ENCODE measurements at regions not wholly inside any gene's neighbourhood (a gene's known extent, or its start where the extent isn't known, plus 50 kb on each side); places are given as distances from the start of the nearest gene placed in this dataset.
"Not testable (repeated sequence)": the region's sequence is repeated elsewhere in the genome, so short reads cannot be mapped to it uniquely, and the experiment has no call there.

DNA sequence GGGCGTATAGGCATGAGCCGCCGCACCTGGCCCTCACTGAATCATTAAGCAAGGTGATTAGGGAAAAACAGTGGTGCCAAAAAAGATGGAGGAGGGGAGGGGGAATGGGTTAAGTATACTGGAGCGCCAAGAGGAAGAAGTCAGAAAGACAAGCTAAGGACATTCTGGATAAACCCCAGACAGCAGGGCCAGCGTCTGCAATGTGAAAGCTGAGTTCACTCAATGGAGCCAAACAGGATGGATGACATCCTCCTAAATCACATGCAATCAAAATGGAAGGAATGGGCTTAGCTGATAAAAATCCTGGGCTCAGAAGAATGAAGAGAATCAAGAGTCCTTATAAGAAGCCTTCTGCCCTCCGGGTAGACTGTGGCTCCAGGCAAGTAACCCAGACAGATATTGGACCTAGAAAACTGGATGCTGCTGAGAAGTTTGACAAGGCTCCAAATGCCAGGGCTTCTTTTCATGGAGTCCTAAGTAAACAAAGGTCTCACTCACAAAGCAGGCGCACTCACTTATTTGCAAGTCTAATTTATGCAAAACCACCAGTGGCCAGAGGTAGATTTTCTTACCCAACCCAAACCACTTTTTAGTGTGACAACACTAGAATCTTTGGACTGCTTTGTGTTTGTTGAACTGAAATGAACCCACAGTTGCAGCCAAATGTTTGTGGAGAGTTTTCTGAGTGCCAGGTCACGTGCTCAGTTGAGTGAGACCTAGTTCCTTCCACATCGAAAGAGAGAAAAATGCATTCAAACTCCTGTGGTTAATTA, 519.1 kb upstream of the AUTS2 start:
- no peak overlapping the region for H3K27ac ChIP-seq (ENCODE audit: low read length)
- H3K36me3 ChIP-seq (ENCODE audit: control insufficient read depth in 1 of 2, insufficient read depth in 2 of 2, low read length in 2 of 2), result no peaks in the 10 kb centered on the region
- peaks cover 0 to 8% of the 10 kb centered on the region in 2 donors for H3K4me1 ChIP-seq (ENCODE audit: control insufficient read depth in 1 of 2, insufficient read depth in 2 of 2, low read length in 2 of 2)
- H3K9me3 ChIP-seq (ENCODE audit: control insufficient read depth in 1 of 2, low read length in 2 of 2), result peaks cover 0 to 6% of the 10 kb centered on the region in 2 donors
- no peaks in the 10 kb centered on the region for H3K27me3 ChIP-seq (ENCODE audit: low read depth, low read length)
- H3K4me3 ChIP-seq (ENCODE audit: low read depth in 1 of 2, low read length in 2 of 2), result no peak overlapping the region

DNA sequence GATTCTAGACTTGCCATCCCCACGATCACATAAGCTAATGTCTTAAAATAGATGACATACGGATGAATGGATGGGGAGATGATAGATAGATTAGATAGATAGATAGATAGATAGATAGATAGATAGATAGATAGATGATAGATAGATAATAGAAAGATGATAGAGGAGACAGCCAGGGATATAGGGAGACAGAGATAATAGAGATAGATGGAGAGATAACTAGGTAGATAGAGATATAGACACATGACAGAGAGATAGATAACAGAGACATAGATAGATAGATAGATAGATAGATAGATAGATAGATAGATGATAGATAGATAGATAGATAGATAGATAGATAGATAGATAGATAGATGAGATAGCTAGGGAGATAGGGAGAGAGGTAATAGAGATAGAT, 511.0 kb upstream of the AUTS2 start:
- not testable (repeated sequence) for H3K27ac ChIP-seq (ENCODE audit: low read length); H3K27me3 ChIP-seq (ENCODE audit: low read depth, low read length); H3K9me3 ChIP-seq (ENCODE audit: control insufficient read depth in 1 of 2, low read length in 2 of 2); H3K4me3 ChIP-seq (ENCODE audit: low read depth in 1 of 2, low read length in 2 of 2); H3K36me3 ChIP-seq (ENCODE audit: control insufficient read depth in 1 of 2, insufficient read depth in 2 of 2, low read length in 2 of 2); H3K4me1 ChIP-seq (ENCODE audit: control insufficient read depth in 1 of 2, insufficient read depth in 2 of 2, low read length in 2 of 2)

DNA sequence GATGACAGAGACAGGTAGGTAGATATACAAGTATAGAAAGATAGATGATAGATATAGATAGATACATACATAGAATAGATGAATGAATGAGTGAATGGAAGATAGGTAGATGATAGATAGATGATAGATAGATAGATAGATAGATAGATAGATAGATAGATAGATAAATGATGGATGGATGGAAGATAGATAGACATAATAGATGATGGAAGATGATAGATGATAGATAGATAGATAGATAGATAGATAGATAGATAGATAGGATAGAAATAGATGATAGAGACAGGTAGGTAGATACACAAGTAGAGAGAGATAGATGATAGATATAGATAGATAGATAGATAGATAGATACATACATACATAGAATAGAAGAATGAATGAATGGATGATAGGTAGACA, 510.1 kb upstream of the AUTS2 start:
- H3K4me3 ChIP-seq (ENCODE audit: low read depth in 1 of 2, low read length in 2 of 2), result no peak overlapping the region
- H3K9me3 ChIP-seq (ENCODE audit: control insufficient read depth in 1 of 2, low read length in 2 of 2), result peaks cover 0 to under 1% of the 10 kb centered on the region in 2 donors
- H3K27me3 ChIP-seq (ENCODE audit: low read depth, low read length), result no peaks in the 10 kb centered on the region
- H3K36me3 ChIP-seq (ENCODE audit: control insufficient read depth in 1 of 2, insufficient read depth in 2 of 2, low read length in 2 of 2), result no peaks in the 10 kb centered on the region
- H3K27ac ChIP-seq (ENCODE audit: low read length), result no peak overlapping the region
- H3K4me1 ChIP-seq (ENCODE audit: control insufficient read depth in 1 of 2, insufficient read depth in 2 of 2, low read length in 2 of 2), result no peaks in the 10 kb centered on the region

DNA sequence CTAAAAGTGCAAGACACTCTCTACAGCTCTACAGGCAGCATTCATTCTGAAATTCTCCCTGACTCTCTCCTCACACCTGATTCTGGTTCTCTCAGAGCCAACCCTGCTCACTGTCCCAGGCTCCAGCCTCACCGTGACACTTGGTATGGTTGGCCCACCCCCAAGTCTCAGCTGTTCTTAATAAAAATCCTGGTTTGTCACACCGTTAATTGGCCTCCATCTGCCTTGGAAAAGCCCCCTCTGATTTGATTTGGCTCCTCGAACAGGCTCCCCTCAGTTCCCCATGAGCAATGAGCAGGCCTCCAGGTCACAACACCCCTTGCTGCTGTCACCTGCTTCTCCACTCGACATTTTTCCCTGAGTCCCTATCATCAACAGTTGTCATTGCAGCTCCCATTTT, 507.3 kb upstream of the AUTS2 start:
- H3K27ac ChIP-seq (ENCODE audit: low read length), result no peak overlapping the region
- peaks cover 0 to 9% of the 10 kb centered on the region in 2 donors for H3K9me3 ChIP-seq (ENCODE audit: control insufficient read depth in 1 of 2, low read length in 2 of 2)
- H3K4me3 ChIP-seq (ENCODE audit: low read depth in 1 of 2, low read length in 2 of 2), result no peak overlapping the region
- H3K27me3 ChIP-seq (ENCODE audit: low read depth, low read length), result no peaks in the 10 kb centered on the region
- no peaks in the 10 kb centered on the region for H3K4me1 ChIP-seq (ENCODE audit: control insufficient read depth in 1 of 2, insufficient read depth in 2 of 2, low read length in 2 of 2)
- no peaks in the 10 kb centered on the region for H3K36me3 ChIP-seq (ENCODE audit: control insufficient read depth in 1 of 2, insufficient read depth in 2 of 2, low read length in 2 of 2)

DNA sequence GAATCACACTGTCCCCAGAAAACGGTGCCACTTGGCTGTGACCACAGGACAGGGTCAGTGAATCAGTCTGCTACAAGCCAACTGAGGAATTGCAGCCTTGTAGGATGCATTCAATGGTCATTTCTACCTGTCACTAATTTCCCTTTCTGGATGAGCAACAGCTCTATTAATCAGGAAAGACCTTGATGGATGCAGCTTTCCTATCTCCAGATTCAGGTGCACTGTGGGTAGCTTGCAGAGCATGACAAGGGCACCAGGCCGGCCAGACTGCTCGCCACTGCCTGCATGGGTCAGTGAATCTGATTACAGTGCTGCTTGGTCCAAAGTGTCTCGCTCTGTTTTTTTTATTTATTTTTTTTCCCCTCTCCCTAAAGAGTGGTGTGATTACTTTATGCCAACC, 506.8 kb upstream of the AUTS2 start:
- no peaks in the 10 kb centered on the region for H3K4me1 ChIP-seq (ENCODE audit: control insufficient read depth in 1 of 2, insufficient read depth in 2 of 2, low read length in 2 of 2)
- H3K27me3 ChIP-seq (ENCODE audit: low read depth, low read length), result no peaks in the 10 kb centered on the region
- peaks cover 0 to 9% of the 10 kb centered on the region in 2 donors for H3K9me3 ChIP-seq (ENCODE audit: control insufficient read depth in 1 of 2, low read length in 2 of 2)
- no peak overlapping the region for H3K27ac ChIP-seq (ENCODE audit: low read length)
- H3K36me3 ChIP-seq (ENCODE audit: control insufficient read depth in 1 of 2, insufficient read depth in 2 of 2, low read length in 2 of 2), result no peaks in the 10 kb centered on the region
- no peak overlapping the region for H3K4me3 ChIP-seq (ENCODE audit: low read depth in 1 of 2, low read length in 2 of 2)

DNA sequence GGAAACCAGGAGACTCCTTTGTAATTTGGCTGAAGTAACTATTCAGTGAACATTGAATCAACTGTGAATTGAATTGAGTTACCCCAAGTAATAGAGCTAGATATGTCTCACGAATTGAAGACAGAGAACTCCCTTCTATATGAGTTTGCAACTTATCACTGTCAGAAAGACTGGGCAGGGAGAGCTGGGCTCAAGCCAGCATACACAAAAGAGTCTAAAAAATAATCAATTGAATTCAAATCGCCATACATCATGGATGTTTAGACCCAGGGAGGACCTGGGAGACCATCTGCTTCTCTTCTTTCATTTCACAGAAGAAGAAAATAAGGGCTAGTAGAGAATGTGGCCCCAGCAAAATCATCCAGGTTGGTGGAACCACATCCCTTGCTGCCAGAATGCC, 503.1 kb upstream of the AUTS2 start:
- H3K4me1 ChIP-seq (ENCODE audit: control insufficient read depth in 1 of 2, insufficient read depth in 2 of 2, low read length in 2 of 2), result no peaks in the 10 kb centered on the region
- peaks cover 0 to 9% of the 10 kb centered on the region in 2 donors for H3K9me3 ChIP-seq (ENCODE audit: control insufficient read depth in 1 of 2, low read length in 2 of 2)
- no peaks in the 10 kb centered on the region for H3K36me3 ChIP-seq (ENCODE audit: control insufficient read depth in 1 of 2, insufficient read depth in 2 of 2, low read length in 2 of 2)
- no peak overlapping the region for H3K27ac ChIP-seq (ENCODE audit: low read length)
- no peaks in the 10 kb centered on the region for H3K27me3 ChIP-seq (ENCODE audit: low read depth, low read length)
- no peak overlapping the region for H3K4me3 ChIP-seq (ENCODE audit: low read depth in 1 of 2, low read length in 2 of 2)

DNA sequence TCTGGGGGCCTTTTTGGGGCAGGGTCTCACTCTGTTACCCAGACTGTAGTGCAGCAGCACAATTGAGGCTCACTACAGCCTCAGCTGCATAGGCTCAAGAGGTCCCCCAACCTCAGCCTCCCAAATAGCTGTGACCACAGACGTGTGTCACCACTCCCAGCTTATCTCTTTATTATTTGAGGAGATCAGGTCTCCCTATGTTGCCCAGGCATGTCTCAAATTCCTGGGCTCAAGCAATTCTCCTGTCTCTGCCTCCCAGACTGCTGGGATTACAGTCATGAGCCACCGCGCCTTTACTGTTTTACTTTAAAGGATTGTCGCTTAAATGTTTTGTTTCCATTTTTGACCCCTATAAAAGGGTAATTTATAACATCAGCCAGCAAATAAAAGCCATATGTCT, 502.6 kb upstream of the AUTS2 start:
- Histone ChIP-seq H3K27me3 (ENCODE audit: low read depth, low read length) (no peaks in the 10 kb centered on the region), H3K9me3 (ENCODE audit: control insufficient read depth in 1 of 2, low read length in 2 of 2) (peaks cover 0 to 9% of the 10 kb centered on the region in 2 donors), H3K36me3 (ENCODE audit: control insufficient read depth in 1 of 2, insufficient read depth in 2 of 2, low read length in 2 of 2) (no peaks in the 10 kb centered on the region), H3K27ac (ENCODE audit: low read length) (no peak overlapping the region), H3K4me1 (ENCODE audit: control insufficient read depth in 1 of 2, insufficient read depth in 2 of 2, low read length in 2 of 2) (no peaks in the 10 kb centered on the region), H3K4me3 (ENCODE audit: low read depth in 1 of 2, low read length in 2 of 2) (no peak overlapping the region)

DNA sequence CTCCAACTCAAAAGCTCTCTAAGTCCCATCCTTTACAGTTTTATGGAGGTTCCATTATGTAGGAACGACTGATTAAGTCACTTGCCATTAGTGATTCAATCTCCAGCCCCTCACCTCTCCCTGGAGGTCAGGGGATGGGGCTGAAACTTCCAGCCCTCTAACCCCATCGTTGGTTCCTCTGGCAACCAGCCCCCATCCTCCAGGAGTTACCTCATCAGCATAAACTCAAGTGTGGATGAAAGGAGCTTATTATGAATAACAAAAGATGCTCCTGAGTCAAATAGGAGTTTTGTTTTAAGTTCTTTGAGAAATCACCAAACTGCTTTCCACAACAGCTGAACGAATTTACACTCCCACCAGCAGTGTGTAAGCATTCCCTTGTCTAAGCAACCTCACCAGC, 494.3 kb upstream of the AUTS2 start:
- no peaks in the 10 kb centered on the region for H3K27me3 ChIP-seq (ENCODE audit: low read depth, low read length)
- peaks cover 0 to 8% of the 10 kb centered on the region in 2 donors for H3K4me1 ChIP-seq (ENCODE audit: control insufficient read depth in 1 of 2, insufficient read depth in 2 of 2, low read length in 2 of 2)
- H3K27ac ChIP-seq (ENCODE audit: low read length), result no peak overlapping the region
- no peak overlapping the region for H3K4me3 ChIP-seq (ENCODE audit: low read depth in 1 of 2, low read length in 2 of 2)
- no peaks in the 10 kb centered on the region for H3K9me3 ChIP-seq (ENCODE audit: control insufficient read depth in 1 of 2, low read length in 2 of 2)
- no peaks in the 10 kb centered on the region for H3K36me3 ChIP-seq (ENCODE audit: control insufficient read depth in 1 of 2, insufficient read depth in 2 of 2, low read length in 2 of 2)

DNA sequence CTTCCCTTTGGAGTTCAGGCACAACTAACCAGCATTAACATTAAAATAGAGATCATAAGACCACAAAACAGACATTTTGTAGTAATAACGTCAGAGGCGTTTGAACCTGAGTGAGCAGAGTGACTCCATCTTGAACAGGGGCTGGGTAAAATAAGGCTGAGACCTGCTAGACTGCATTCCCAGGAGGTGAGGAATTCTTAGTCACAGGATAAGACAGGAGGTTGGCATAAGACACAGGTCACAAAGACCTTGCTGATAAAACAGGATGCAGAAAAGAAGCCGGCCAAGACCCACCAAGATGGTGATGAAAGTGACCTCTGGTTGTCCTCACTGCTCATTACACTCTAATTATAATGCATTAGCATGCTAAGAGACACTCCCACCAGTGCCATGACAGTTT, 493.2 kb upstream of the AUTS2 start:
- H3K4me3 ChIP-seq (ENCODE audit: low read depth in 1 of 2, low read length in 2 of 2), result no peak overlapping the region
- no peaks in the 10 kb centered on the region for H3K9me3 ChIP-seq (ENCODE audit: control insufficient read depth in 1 of 2, low read length in 2 of 2)
- peaks cover 0 to 11% of the 10 kb centered on the region in 2 donors for H3K4me1 ChIP-seq (ENCODE audit: control insufficient read depth in 1 of 2, insufficient read depth in 2 of 2, low read length in 2 of 2)
- H3K27ac ChIP-seq (ENCODE audit: low read length), result no peak overlapping the region
- no peaks in the 10 kb centered on the region for H3K27me3 ChIP-seq (ENCODE audit: low read depth, low read length)
- H3K36me3 ChIP-seq (ENCODE audit: control insufficient read depth in 1 of 2, insufficient read depth in 2 of 2, low read length in 2 of 2), result no peaks in the 10 kb centered on the region

DNA sequence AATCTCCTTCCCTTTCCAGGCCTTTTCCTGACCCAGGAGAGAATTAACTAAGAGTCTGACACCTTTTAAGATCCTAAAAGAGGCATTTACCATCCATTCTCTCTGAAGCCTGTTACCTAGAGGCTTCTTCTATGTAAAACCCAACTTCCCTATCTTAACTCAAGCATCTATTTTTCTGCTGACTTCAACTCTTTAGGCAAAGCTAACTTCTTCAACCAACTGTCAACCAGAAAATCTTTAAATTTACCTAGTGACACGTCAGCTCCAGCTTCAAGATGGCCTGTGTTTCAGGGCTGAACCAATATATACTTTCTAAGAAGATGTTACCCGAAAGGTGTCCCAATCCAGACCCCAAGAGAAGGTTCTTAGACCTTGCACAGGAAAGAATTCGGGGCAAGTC, 492.3 kb upstream of the AUTS2 start:
- Histone ChIP-seq H3K9me3 (ENCODE audit: control insufficient read depth in 1 of 2, low read length in 2 of 2) (no peaks in the 10 kb centered on the region), H3K36me3 (ENCODE audit: control insufficient read depth in 1 of 2, insufficient read depth in 2 of 2, low read length in 2 of 2) (no peaks in the 10 kb centered on the region), H3K27ac (ENCODE audit: low read length) (no peak overlapping the region), H3K27me3 (ENCODE audit: low read depth, low read length) (no peaks in the 10 kb centered on the region), H3K4me1 (ENCODE audit: control insufficient read depth in 1 of 2, insufficient read depth in 2 of 2, low read length in 2 of 2) (peaks cover 0 to 11% of the 10 kb centered on the region in 2 donors), H3K4me3 (ENCODE audit: low read depth in 1 of 2, low read length in 2 of 2) (no peak overlapping the region)

DNA sequence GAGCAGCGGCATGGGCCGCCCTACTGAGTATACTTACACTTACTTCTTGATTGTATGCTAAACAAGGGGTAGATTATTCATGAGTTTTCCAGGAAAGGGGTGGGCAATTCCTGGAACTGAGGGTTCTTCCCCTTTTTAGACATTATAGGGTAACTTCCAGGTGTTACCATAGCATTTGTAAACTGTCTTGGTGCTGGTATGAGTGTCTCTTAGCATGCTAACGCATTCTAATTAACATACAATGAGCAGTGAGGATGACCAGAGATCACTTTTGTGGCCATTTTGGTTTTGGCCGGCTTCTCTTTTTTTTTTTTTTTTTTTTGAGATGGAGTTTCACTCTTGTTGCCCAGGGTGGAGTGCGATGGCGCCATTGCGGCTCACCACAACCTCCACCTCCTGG, 491.8 kb upstream of the AUTS2 start:
- not testable (repeated sequence) for H3K27me3 ChIP-seq (ENCODE audit: low read depth, low read length); H3K36me3 ChIP-seq (ENCODE audit: control insufficient read depth in 1 of 2, insufficient read depth in 2 of 2, low read length in 2 of 2); H3K4me3 ChIP-seq (ENCODE audit: low read depth in 1 of 2, low read length in 2 of 2); H3K27ac ChIP-seq (ENCODE audit: low read length); H3K9me3 ChIP-seq (ENCODE audit: control insufficient read depth in 1 of 2, low read length in 2 of 2)
- H3K4me1 ChIP-seq (ENCODE audit: control insufficient read depth in 1 of 2, insufficient read depth in 2 of 2, low read length in 2 of 2), result peaks cover 0 to 11% of the 10 kb centered on the region in 2 donors

DNA sequence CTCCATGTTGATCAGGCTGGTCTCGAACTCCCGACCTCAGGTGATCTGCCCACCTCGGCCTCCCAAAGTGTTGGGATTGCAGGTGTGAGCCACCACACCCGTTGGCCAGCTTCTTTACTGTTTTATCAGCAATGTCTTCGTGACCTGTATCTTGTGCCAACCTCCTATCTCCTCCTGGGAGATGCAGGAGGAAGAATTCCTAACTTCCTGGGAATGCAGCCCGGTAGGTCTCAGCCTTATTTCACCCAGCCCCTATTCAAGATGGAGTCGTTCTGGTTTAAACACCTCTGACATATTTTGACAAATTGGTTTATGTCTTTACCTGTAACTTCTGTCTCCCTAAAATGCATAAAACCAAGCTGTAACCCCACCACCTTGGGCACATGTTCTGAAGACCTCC, 491.3 kb upstream of the AUTS2 start:
- not testable (repeated sequence) for H3K27ac ChIP-seq (ENCODE audit: low read length); H3K4me3 ChIP-seq (ENCODE audit: low read depth in 1 of 2, low read length in 2 of 2); H3K36me3 ChIP-seq (ENCODE audit: control insufficient read depth in 1 of 2, insufficient read depth in 2 of 2, low read length in 2 of 2); H3K27me3 ChIP-seq (ENCODE audit: low read depth, low read length); H3K9me3 ChIP-seq (ENCODE audit: control insufficient read depth in 1 of 2, low read length in 2 of 2)
- peaks cover 0 to 11% of the 10 kb centered on the region in 2 donors for H3K4me1 ChIP-seq (ENCODE audit: control insufficient read depth in 1 of 2, insufficient read depth in 2 of 2, low read length in 2 of 2)

All from muscle layer of duodenum (tissue), 2 donors.